Sigmoid colon (tissue), 6 donors: ENCODE measurements at regions not wholly inside any gene's neighbourhood (a gene's known extent, or its start where the extent isn't known, plus 50 kb on each side); places are given as distances from the start of the nearest gene placed in this dataset.

Experiments
- DNase-seq: peaks from one replicate; pipeline ENCODE4 v3.0.0-alpha.2; 2019
- H3K27ac ChIP-seq, 4 donors: fragments of 200-600 bp; sonication (generic); one replicate each; pipeline ENCODE4 v1.5.1; 2016 to 2019; ENCODE audit warnings: mild to moderate bottlenecking in 1 of 4
- H3K27me3 ChIP-seq, 3 donors: fragments of 200-600 bp; sonication (generic); one replicate each; pipeline ENCODE4 v1.5.1; 2019; ENCODE audit warnings: mild to moderate bottlenecking in 1 of 3
- H3K36me3 ChIP-seq, 4 donors: fragments of 200-600 bp; sonication (generic); one replicate each; pipeline ENCODE4 v1.5.1; 2016 to 2019
- H3K4me1 ChIP-seq, 4 donors: fragments of 200-600 bp; sonication (generic); one replicate each; pipeline ENCODE4 v1.5.1; 2017 to 2019
- H3K4me3 ChIP-seq, 4 donors: fragments of 200-600 bp; sonication (generic); one replicate each; pipeline ENCODE4 v1.5.1; 2017 to 2019; ENCODE audit warnings: mild to moderate bottlenecking in 2 of 4, moderate library complexity in 1 of 4
- H3K9me3 ChIP-seq, 4 donors: fragments of 200-600 bp in 3 of 4; sonication (generic) in 3 of 4; one replicate each; pipeline versions ENCODE4 v1.5.1 to v1.6.1; 2013 to 2019
- CTCF ChIP-seq, 4 experiments: fragments of 450-650 bp in 3 of 4; fragments of 200-600 bp in 1 of 4; IDR thresholded peaks; one replicate each; pipeline ENCODE4 v1.5.1; 2016 to 2019; ENCODE audit warnings: antibody characterized with exemption in 4 of 4, mild to moderate bottlenecking in 3 of 4, moderate library complexity in 2 of 4
- EP300 ChIP-seq, 4 donors: sonication (generic); formaldehyde crosslinking; IDR thresholded peaks; one replicate each; pipeline ENCODE4 v1.6.1; 2017; ENCODE audit warnings: antibody characterized with exemption in 4 of 4
- POLR2A ChIP-seq, 2 donors: fragments of 450-650 bp; IDR thresholded peaks; one replicate each; pipeline ENCODE4 v1.6.1; 2016; ENCODE audit warnings: antibody characterized with exemption in 2 of 2, mild to moderate bottlenecking in 2 of 2, moderate library complexity in 2 of 2
- POLR2AphosphoS5 ChIP-seq, 4 donors: sonication (generic); formaldehyde crosslinking; IDR thresholded peaks; one replicate each; pipeline ENCODE4 v1.6.1; 2017; ENCODE audit warnings: antibody characterized with exemption in 4 of 4
- WGBS, 2 donors: extraction: QIAGEN DNeasy Blood & Tissue Kit; methylation state at CpG; one replicate each; pipeline ENCODE4 v1.1.7; 2013; 5-methylcytosine and 5-hydroxymethylcytosine counted together
- intact Hi-C: fragments of 100-400 bp; cut with DNase I; formaldehyde crosslinking; loops from one replicate; pipeline ENCODE4 v1.15.1; 2023
- donor health status: healthy with polysubstance abuse.
- donor health status: healthy.

GRCh38 chr13:107874456-107874855 lies 340.9 kb downstream of the LIG4 start:
- Histone ChIP-seq H3K4me3 (no peak overlapping the region), H3K4me1 (no peaks in the 10 kb centered on the region), H3K27ac (no peak overlapping the region), H3K36me3 (no peaks in the 10 kb centered on the region), H3K27me3 (peaks cover 0 to 15% (median 0%) of the 10 kb centered on the region in 3 donors), H3K9me3 (no peaks in the 10 kb centered on the region)
- TF ChIP-seq EP300 (IDR thresholded peaks at IDR 0.05) (no peak), POLR2AphosphoS5 (IDR thresholded peaks at IDR 0.05) (no peak), POLR2A (IDR thresholded peaks at IDR 0.05) (no peak), CTCF (IDR thresholded peaks at IDR 0.05) (no peak)
- intact Hi-C loops: no loop called here
- no peak for DNase-seq
- 63 to 72% methylated on average over 3 of the region's 3 CpGs for WGBS, 2 donors

GRCh38 chr13:107873926-107874325 lies 341.4 kb downstream of the LIG4 start:
- intact Hi-C loops: no loop called here
- Histone ChIP-seq H3K4me1 (no peaks in the 10 kb centered on the region), H3K27me3 (peaks cover 0 to 19% (median 0%) of the 10 kb centered on the region in 3 donors), H3K36me3 (no peaks in the 10 kb centered on the region), H3K9me3 (no peaks in the 10 kb centered on the region), H3K4me3 (no peak overlapping the region), H3K27ac (no peak overlapping the region)
- DNase-seq: no peak
- 62 to 71% methylated on average over 5 of the region's 5 CpGs for WGBS, 2 donors
- TF ChIP-seq POLR2A (IDR thresholded peaks at IDR 0.05) (no peak), EP300 (IDR thresholded peaks at IDR 0.05) (no peak), POLR2AphosphoS5 (IDR thresholded peaks at IDR 0.05) (no peak), CTCF (IDR thresholded peaks at IDR 0.05) (no peak)

GRCh38 chr13:107870400-107870799 lies 344.9 kb downstream of the LIG4 start:
- Histone ChIP-seq H3K27ac (no peak overlapping the region), H3K36me3 (no peaks in the 10 kb centered on the region), H3K4me3 (no peak overlapping the region), H3K9me3 (no peaks in the 10 kb centered on the region), H3K27me3 (peaks cover 11 to 51% (median 29%) of the 10 kb centered on the region in 3 donors), H3K4me1 (peaks cover 0 to 29% (median 27%) of the 10 kb centered on the region in 4 donors)
- intact Hi-C loops: no loop called here
- 38 to 75% methylated on average over 4 of the region's 4 CpGs for WGBS, 2 donors
- no peak for DNase-seq
- TF ChIP-seq POLR2A (IDR thresholded peaks at IDR 0.05) (no peak), EP300 (IDR thresholded peaks at IDR 0.05) (no peak), POLR2AphosphoS5 (IDR thresholded peaks at IDR 0.05) (no peak), CTCF (IDR thresholded peaks at IDR 0.05) (no peak)

GRCh38 chr13:107867701-107868661 lies 347.4 kb downstream of the LIG4 start:
- WGBS, 2 donors: 2 to 7% methylated on average over 81 of the region's 81 CpGs
- Histone ChIP-seq H3K27ac (no peak overlapping the region), H3K4me1 (peaks cover 0 to 29% (median 27%) of the 10 kb centered on the region in 4 donors), H3K9me3 (no peaks in the 10 kb centered on the region), H3K36me3 (no peaks in the 10 kb centered on the region), H3K27me3 (peaks cover 11 to 60% (median 37%) of the 10 kb centered on the region in 3 donors), H3K4me3 (peak overlapping the region in 3 of 4 donors; percentile 31 to 37 (median 37))
- DNase-seq: no peak
- intact Hi-C loops: no loop called here
- no peak for TF ChIP-seq POLR2A (IDR thresholded peaks at IDR 0.05)
- TF ChIP-seq POLR2AphosphoS5 (IDR thresholded peaks at IDR 0.05): no peak
- no peak for TF ChIP-seq EP300 (IDR thresholded peaks at IDR 0.05)
- TF ChIP-seq CTCF (IDR thresholded peaks at IDR 0.05): no peak
